DOHH2 (cell line): ENCODE measurements at regions not wholly inside any gene's neighbourhood (a gene's known extent, or its start where the extent isn't known, plus 50 kb on each side); places are given as distances from the start of the nearest gene placed in this dataset.

Source experiments
- H3F3A ChIP-seq: fragments of 200-600 bp; sonication (generic), shearing (Covaris generic); 2 replicates; pipeline ENCODE4 v1.6.0; 2016; ENCODE audit warnings: antibody characterized with exemption, mild to moderate bottlenecking; ENCODE audit not compliant: control insufficient read depth, insufficient read depth
- H3K27ac ChIP-seq: fragments of 200-600 bp; sonication (generic); 2 replicates; pipeline ENCODE4 v1.5.1; 2014; ENCODE audit warnings: low read depth, mild to moderate bottlenecking, low read length, moderate library complexity
- H3K27me3 ChIP-seq: fragments of 200-600 bp; sonication (generic); 2 replicates; pipeline ENCODE4 v1.6.1; 2014; ENCODE audit warnings: mild to moderate bottlenecking, low read length, mixed read lengths; ENCODE audit not compliant: control insufficient read depth
- H3K36me3 ChIP-seq: fragments of 200-600 bp; sonication (generic); 2 replicates; pipeline ENCODE4 v1.6.1; 2014; ENCODE audit warnings: mild to moderate bottlenecking, low read length, moderate library complexity, mixed read lengths; ENCODE audit not compliant: control insufficient read depth
- H3K4me1 ChIP-seq: fragments of 200-600 bp; sonication (generic); 2 replicates; pipeline ENCODE4 v1.6.1; 2014; ENCODE audit warnings: mild to moderate bottlenecking, low read length, mixed read lengths; ENCODE audit not compliant: control insufficient read depth
- H3K4me2 ChIP-seq: fragments of 200-600 bp; sonication (generic); 2 replicates; pipeline ENCODE4 v1.6.0; 2014; ENCODE audit warnings: mild to moderate bottlenecking, low read length, moderate library complexity
- H3K4me3 ChIP-seq: fragments of 200-600 bp; sonication (generic); 2 replicates; pipeline ENCODE4 v1.5.1; 2014; ENCODE audit warnings: mild to moderate bottlenecking, low read length, mixed read lengths
- H3K79me2 ChIP-seq: fragments of 200-600 bp; sonication (generic); 2 replicates; pipeline ENCODE4 v1.6.1; 2014; ENCODE audit warnings: mild to moderate bottlenecking, low read length, mixed read lengths; ENCODE audit not compliant: control insufficient read depth
- H3K9me2 ChIP-seq: fragments of 200-600 bp; sonication (generic); replicated peaks from 2 replicates; pipeline ENCODE4 v1.6.1; 2014; ENCODE audit warnings: mild to moderate bottlenecking, low read length, mixed read lengths; ENCODE audit not compliant: control insufficient read depth
- H3K9me3 ChIP-seq: fragments of 200-600 bp; sonication (generic); 2 replicates; pipeline ENCODE4 v1.6.1; 2014; ENCODE audit warnings: antibody characterized with exemption, low read length, mixed read lengths; ENCODE audit not compliant: control insufficient read depth, insufficient read depth
- H4K20me1 ChIP-seq: fragments of 200-600 bp; sonication (generic); 2 replicates; pipeline ENCODE4 v1.6.0; 2014; ENCODE audit warnings: low read depth, mild to moderate bottlenecking, antibody characterized with exemption, low read length, moderate library complexity; ENCODE audit not compliant: control insufficient read depth, insufficient read depth
- EZH2phosphoT487 ChIP-seq: fragments of 200-600 bp; sonication (generic); IDR thresholded peaks from 2 replicates; pipeline ENCODE4 v1.6.1; 2017; ENCODE audit warnings: borderline replicate concordance, mild to moderate bottlenecking, antibody characterized with exemption, low read length, moderate library complexity, mixed read lengths
- TF ChIP-seq, protein P1 (sequence below): fragments of 200-600 bp; sonication (generic); IDR thresholded peaks from one replicate; pipeline ENCODE4 v1.5.1; 2014; ENCODE audit warnings: antibody characterized with exemption, mild to moderate bottlenecking, low read depth, low read length; ENCODE audit not compliant: poor library complexity, severe bottlenecking

DNA sequence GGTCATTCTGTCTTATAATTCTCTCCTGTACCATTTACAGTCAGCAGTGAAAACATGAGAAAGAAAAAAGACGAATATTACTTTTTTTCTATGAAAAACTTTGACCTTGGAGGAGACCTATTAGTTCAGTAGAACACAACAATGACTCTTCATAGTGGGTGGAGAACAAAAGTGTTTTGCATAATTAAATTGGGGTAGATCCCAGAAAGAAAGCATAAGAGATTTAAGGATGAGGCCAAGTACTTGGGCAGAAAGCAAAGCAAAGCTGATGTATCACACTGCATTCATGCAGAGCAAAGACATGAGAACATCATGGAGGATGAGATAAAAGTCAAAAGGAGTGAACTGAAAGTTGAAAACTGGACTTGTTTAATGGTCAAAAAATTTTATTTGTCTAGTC is 1273.4 kb downstream of the ROBO2 start:
- Histone ChIP-seq H3K9me2 (no peaks in the 10 kb centered on the region), H3F3A (no peaks in the 10 kb centered on the region), H3K36me3 (no peaks in the 10 kb centered on the region), H4K20me1 (no peaks in the 10 kb centered on the region), H3K27ac (no peak overlapping the region), H3K4me1 (no peaks in the 10 kb centered on the region), H3K79me2 (no peaks in the 10 kb centered on the region), H3K4me2 (no peak overlapping the region), H3K4me3 (no peak overlapping the region), H3K27me3 (no peaks in the 10 kb centered on the region), H3K9me3 (no peaks in the 10 kb centered on the region)
- TF ChIP-seq EZH2phosphoT487: no peak
- TF ChIP-seq, protein P1, sequence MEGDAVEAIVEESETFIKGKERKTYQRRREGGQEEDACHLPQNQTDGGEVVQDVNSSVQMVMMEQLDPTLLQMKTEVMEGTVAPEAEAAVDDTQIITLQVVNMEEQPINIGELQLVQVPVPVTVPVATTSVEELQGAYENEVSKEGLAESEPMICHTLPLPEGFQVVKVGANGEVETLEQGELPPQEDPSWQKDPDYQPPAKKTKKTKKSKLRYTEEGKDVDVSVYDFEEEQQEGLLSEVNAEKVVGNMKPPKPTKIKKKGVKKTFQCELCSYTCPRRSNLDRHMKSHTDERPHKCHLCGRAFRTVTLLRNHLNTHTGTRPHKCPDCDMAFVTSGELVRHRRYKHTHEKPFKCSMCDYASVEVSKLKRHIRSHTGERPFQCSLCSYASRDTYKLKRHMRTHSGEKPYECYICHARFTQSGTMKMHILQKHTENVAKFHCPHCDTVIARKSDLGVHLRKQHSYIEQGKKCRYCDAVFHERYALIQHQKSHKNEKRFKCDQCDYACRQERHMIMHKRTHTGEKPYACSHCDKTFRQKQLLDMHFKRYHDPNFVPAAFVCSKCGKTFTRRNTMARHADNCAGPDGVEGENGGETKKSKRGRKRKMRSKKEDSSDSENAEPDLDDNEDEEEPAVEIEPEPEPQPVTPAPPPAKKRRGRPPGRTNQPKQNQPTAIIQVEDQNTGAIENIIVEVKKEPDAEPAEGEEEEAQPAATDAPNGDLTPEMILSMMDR: no peak

DNA sequence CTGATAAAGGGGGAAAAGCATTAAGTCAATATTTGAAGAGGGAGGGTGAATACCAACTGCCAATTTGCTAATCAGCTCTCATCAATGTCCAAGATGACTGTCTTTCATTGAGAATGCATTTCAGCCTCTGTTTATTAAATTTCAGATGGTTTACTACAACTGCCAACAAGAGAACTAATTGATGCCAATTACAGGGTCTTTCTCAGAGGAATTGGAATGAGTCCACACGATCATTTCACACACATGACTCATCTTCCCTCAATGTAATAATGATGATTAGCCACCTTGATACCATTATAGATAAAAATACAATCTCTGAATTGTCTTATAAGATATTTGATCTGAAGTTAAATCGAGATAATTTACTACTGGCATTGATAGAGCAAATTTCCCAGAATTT is 1274.4 kb downstream of the ROBO2 start:
- no peak overlapping the region for H3K27ac ChIP-seq

DNA sequence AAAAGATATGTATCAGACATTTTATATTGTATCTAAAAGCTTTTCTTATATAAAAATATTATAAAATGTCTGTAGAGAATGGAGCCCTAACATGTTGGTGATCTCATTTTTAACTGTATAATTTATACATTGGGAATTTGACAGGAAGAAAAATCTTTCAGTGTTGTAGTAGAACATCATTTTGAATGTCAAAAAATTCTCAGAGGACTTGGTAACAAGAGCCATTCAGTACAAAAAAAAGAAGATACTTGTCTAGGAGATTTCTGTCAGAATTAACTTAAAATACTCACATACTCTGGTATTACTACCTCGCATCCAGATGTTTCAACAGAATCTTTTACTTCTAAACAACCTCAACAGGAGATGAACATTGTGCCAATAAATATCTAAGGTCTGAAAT is 1277.9 kb downstream of the ROBO2 start:
- H3K9me3 ChIP-seq: no peaks in the 10 kb centered on the region
- H3K27me3 ChIP-seq: no peaks in the 10 kb centered on the region
- H3K4me1 ChIP-seq: no peaks in the 10 kb centered on the region
- H3K79me2 ChIP-seq: no peaks in the 10 kb centered on the region
- no peaks in the 10 kb centered on the region for H3K9me2 ChIP-seq
- no peak overlapping the region for H3K4me3 ChIP-seq
- no peak overlapping the region for H3K27ac ChIP-seq
- H4K20me1 ChIP-seq: no peaks in the 10 kb centered on the region
- TF ChIP-seq EZH2phosphoT487: no peak
- TF ChIP-seq, protein P1: no peak
- H3K4me2 ChIP-seq: no peak overlapping the region
- H3F3A ChIP-seq: no peaks in the 10 kb centered on the region
- H3K36me3 ChIP-seq: no peaks in the 10 kb centered on the region

More for the DNA sequence above, 1274.4 kb downstream of the ROBO2 start:
- Histone ChIP-seq H3F3A (no peaks in the 10 kb centered on the region), H3K27me3 (no peaks in the 10 kb centered on the region), H3K4me1 (no peaks in the 10 kb centered on the region), H3K4me2 (no peak overlapping the region), H3K4me3 (no peak overlapping the region), H3K9me3 (no peaks in the 10 kb centered on the region), H3K9me2 (no peaks in the 10 kb centered on the region), H4K20me1 (no peaks in the 10 kb centered on the region), H3K36me3 (no peaks in the 10 kb centered on the region), H3K79me2 (no peaks in the 10 kb centered on the region)
- no peak for TF ChIP-seq EZH2phosphoT487
- TF ChIP-seq, protein P1: no peak

DNA sequence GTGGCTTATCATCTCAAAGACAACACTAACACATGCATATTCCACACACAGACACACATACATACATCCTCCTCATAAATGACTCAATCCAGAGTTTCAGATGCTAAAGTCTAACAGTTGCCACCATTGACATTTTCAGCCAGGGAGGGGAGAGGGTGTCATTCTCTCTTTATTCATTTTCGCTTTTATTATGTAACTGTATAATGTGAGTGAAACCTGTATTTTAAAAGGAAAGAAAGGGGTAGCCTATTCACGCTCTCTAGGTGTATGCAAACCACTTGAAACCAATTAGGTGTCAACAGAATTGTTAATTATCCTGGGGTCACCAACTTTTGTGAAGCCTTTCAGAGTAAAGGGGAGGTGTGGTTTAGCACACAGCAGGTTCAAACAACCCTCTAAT is 1282.9 kb downstream of the ROBO2 start:
- Histone ChIP-seq H3F3A (no peaks in the 10 kb centered on the region), H4K20me1 (no peaks in the 10 kb centered on the region), H3K9me2 (no peaks in the 10 kb centered on the region), H3K36me3 (no peaks in the 10 kb centered on the region), H3K27ac (no peak overlapping the region), H3K4me2 (no peak overlapping the region), H3K4me3 (no peak overlapping the region), H3K27me3 (no peaks in the 10 kb centered on the region), H3K9me3 (no peaks in the 10 kb centered on the region), H3K79me2 (no peaks in the 10 kb centered on the region), H3K4me1 (no peaks in the 10 kb centered on the region)
- TF ChIP-seq, protein P1: no peak
- TF ChIP-seq EZH2phosphoT487: no peak
